Fibroblast of lung (primary cell): ENCODE measurements at regions not wholly inside any gene's neighbourhood (a gene's known extent, or its start where the extent isn't known, plus 50 kb on each side); places are given as distances from the start of the nearest gene placed in this dataset.

Experiments
- DNase-seq, 2 donors: peaks; one replicate each; pipeline versions ENCODE4 v3.0.0 to v3.0.0-alpha.2; 2010; ENCODE audit warnings: low read depth in 2 of 2
- H2AFZ ChIP-seq: 2 replicates; pipeline ENCODE4 v1.5.1; 2012; ENCODE audit warnings: low read length, control low read depth, inconsistent platforms
- H3K27ac ChIP-seq: 2 replicates; pipeline ENCODE4 v1.5.1; 2011; ENCODE audit warnings: low read length, control low read depth; ENCODE audit not compliant: insufficient read depth
- H3K27me3 ChIP-seq: 2 replicates; pipeline ENCODE4 v1.5.1; 2011; ENCODE audit warnings: mild to moderate bottlenecking, low read length; ENCODE audit not compliant: control insufficient read depth, insufficient read depth
- H3K36me3 ChIP-seq: 2 replicates; pipeline ENCODE4 v1.5.1; 2011; ENCODE audit warnings: low read length; ENCODE audit not compliant: control insufficient read depth, insufficient read depth
- H3K4me1 ChIP-seq: 2 replicates; pipeline ENCODE4 v1.5.1; 2011; ENCODE audit warnings: low read length; ENCODE audit not compliant: control insufficient read depth, insufficient read depth; ENCODE audit errors: extremely low read depth
- H3K4me2 ChIP-seq: 2 replicates; pipeline ENCODE4 v1.5.1; 2011; ENCODE audit warnings: low read length, control low read depth; ENCODE audit not compliant: insufficient read depth; ENCODE audit errors: extremely low read depth
- H3K4me3 ChIP-seq, 4 experiments: fragments of 200-600 bp in 1 of 4; sonication (generic) in 1 of 4; replicated peaks in 1 of 4; 2 replicates each; pipeline ENCODE4 v1.5.1; 2011 to 2016; ENCODE audit warnings: low read length in 4 of 4, low read depth in 3 of 4, mild to moderate bottlenecking in 3 of 4, control low read depth in 2 of 4, inconsistent platforms in 1 of 4, mixed read lengths in 1 of 4; ENCODE audit not compliant: insufficient read depth in 1 of 4; ENCODE audit errors: control extremely low read depth in 1 of 4
- H3K79me2 ChIP-seq: 2 replicates; pipeline ENCODE4 v1.5.1; 2012; ENCODE audit warnings: mild to moderate bottlenecking, low read length, inconsistent platforms; ENCODE audit not compliant: control insufficient read depth, insufficient read depth
- H3K9ac ChIP-seq: 2 replicates; pipeline ENCODE4 v1.5.1; 2011; ENCODE audit warnings: mild to moderate bottlenecking, low read length, control low read depth; ENCODE audit not compliant: insufficient read depth
- H3K9me3 ChIP-seq: 2 replicates; pipeline ENCODE4 v1.5.1; 2012; ENCODE audit warnings: low read depth, low read length; ENCODE audit not compliant: control insufficient read depth, insufficient read depth
- H4K20me1 ChIP-seq: 2 replicates; pipeline ENCODE4 v1.5.1; 2011; ENCODE audit warnings: low read length; ENCODE audit not compliant: control insufficient read depth, insufficient read depth; ENCODE audit errors: extremely low read depth
- CTCF ChIP-seq, 2 donors: IDR thresholded peaks in 1 of 2; conservative IDR thresholded peaks in 1 of 2; 1 replicate in 1 of 2; 2 replicates in 1 of 2; pipeline ENCODE4 v1.5.1; 2011 to 2012; ENCODE audit warnings: low read length in 2 of 2, control low read depth in 1 of 2, inconsistent platforms in 1 of 2, low read depth in 1 of 2, mild to moderate bottlenecking in 1 of 2
- EZH2 ChIP-seq: IDR thresholded peaks from 2 replicates; pipeline ENCODE4 v1.5.1; 2012; ENCODE audit warnings: low read length, control low read depth, mild to moderate bottlenecking; ENCODE audit errors: missing control alignments

- Histone ChIP-seq H3K4me2 (peak overlapping the region; percentile 55), H3K27me3 (no peaks in the 10 kb centered on the region), H3K27ac (peak overlapping the region; percentile 81), H3K4me1 (peaks cover 22% of the 10 kb centered on the region), H3K9me3 (no peaks in the 10 kb centered on the region), H3K4me3 (no peak overlapping the region), H3K9ac (no peak overlapping the region), H2AFZ (no peak overlapping the region), H3K79me2 (peaks cover 2% of the 10 kb centered on the region), H3K36me3 (no peaks in the 10 kb centered on the region), H4K20me1 (no peaks in the 10 kb centered on the region)
- DNase-seq: peak in 1 of 2 donors; percentile 45
- TF ChIP-seq EZH2: no peak
- TF ChIP-seq CTCF (conservative IDR thresholded peaks at IDR 0.05 in 1 of 2, IDR thresholded peaks at IDR 0.05 in 1 of 2; ENCODE audit: low read depth in 1 of 2, low read length in 2 of 2): no peak
Measured at GRCh38 chr6:142013875-142014495, 118.7 kb upstream of the GJE1 start.

- no peak for TF ChIP-seq EZH2
- Histone ChIP-seq H3K4me1 (peaks cover 22% of the 10 kb centered on the region), H3K79me2 (peaks cover 2% of the 10 kb centered on the region), H2AFZ (no peak overlapping the region), H3K4me2 (no peak overlapping the region), H3K27ac (peak overlapping the region; percentile 22), H4K20me1 (no peaks in the 10 kb centered on the region), H3K9me3 (no peaks in the 10 kb centered on the region), H3K9ac (no peak overlapping the region), H3K36me3 (no peaks in the 10 kb centered on the region), H3K27me3 (no peaks in the 10 kb centered on the region), H3K4me3 (no peak overlapping the region)
- DNase-seq: peak; percentile 87 to 94
Measured at GRCh38 chr6:142013287-142013686, 119.4 kb upstream of the GJE1 start.

- Histone ChIP-seq H2AFZ (no peak overlapping the region), H3K27me3 (no peaks in the 10 kb centered on the region), H3K27ac (no peak overlapping the region), H3K4me2 (no peak overlapping the region), H3K9me3 (no peaks in the 10 kb centered on the region), H3K4me3 (no peak overlapping the region), H3K4me1 (peaks cover 22% of the 10 kb centered on the region), H3K9ac (no peak overlapping the region), H3K79me2 (peaks cover 2% of the 10 kb centered on the region), H3K36me3 (no peaks in the 10 kb centered on the region), H4K20me1 (no peaks in the 10 kb centered on the region)
- no peak for TF ChIP-seq CTCF (conservative IDR thresholded peaks at IDR 0.05 in 1 of 2, IDR thresholded peaks at IDR 0.05 in 1 of 2; ENCODE audit: low read depth in 1 of 2, low read length in 2 of 2)
- TF ChIP-seq EZH2: no peak
- peak in 1 of 2 donors; percentile 13 for DNase-seq
Measured at GRCh38 chr6:142011775-142012174, 121.0 kb upstream of the GJE1 start.
